Lower lobe of right lung (tissue), 2 donors: ENCODE measurements at regions not wholly inside any gene's neighbourhood (a gene's known extent, or its start where the extent isn't known, plus 50 kb on each side); places are given as distances from the start of the nearest gene placed in this dataset.
"Not testable (repeated sequence)": the region's sequence is repeated elsewhere in the genome, so short reads cannot be mapped to it uniquely, and the experiment has no call there.

Experiments
- ATAC-seq, 2 donors: fragments of 200-7000 bp; cut with Tn5 transposase; one replicate each; pipeline ENCODE4 v1.9.1; 2020 to 2022; ENCODE audit warnings: mild to moderate bottlenecking in 2 of 2, moderate library complexity in 2 of 2
- DNase-seq: peaks from one replicate; pipeline ENCODE4 v3.0.0-alpha.2; 2020
- H3K27ac ChIP-seq: fragments of 200-600 bp; one replicate; pipeline ENCODE4 v1.8.0; 2022
- H3K27me3 ChIP-seq: fragments of 200-600 bp; one replicate; pipeline ENCODE4 v1.8.0; 2022; ENCODE audit warnings: low read depth
- H3K36me3 ChIP-seq: fragments of 200-600 bp; one replicate; pipeline ENCODE4 v1.8.0; 2022; ENCODE audit warnings: mild to moderate bottlenecking
- H3K4me1 ChIP-seq: fragments of 200-600 bp; one replicate; pipeline ENCODE4 v1.8.0; 2022
- H3K4me3 ChIP-seq: fragments of 200-600 bp; one replicate; pipeline ENCODE4 v1.8.0; 2022; ENCODE audit warnings: mild to moderate bottlenecking
- H3K9me3 ChIP-seq: fragments of 200-600 bp; one replicate; pipeline ENCODE4 v1.8.0; 2022
- intact Hi-C: fragments of 100-400 bp; cut with DNase I; formaldehyde crosslinking; loops from one replicate; pipeline ENCODE4 v1.11.0; 2022
- TF ChIP-seq, protein P1 (sequence below): fragments of 200-600 bp; IDR thresholded peaks from one replicate; pipeline ENCODE4 v1.8.0; 2022; ENCODE audit warnings: antibody characterized with exemption, mild to moderate bottlenecking
- donor health status: DM: no; HTN: yes; CAD: no; lungs with severe emphysema.

DNA sequence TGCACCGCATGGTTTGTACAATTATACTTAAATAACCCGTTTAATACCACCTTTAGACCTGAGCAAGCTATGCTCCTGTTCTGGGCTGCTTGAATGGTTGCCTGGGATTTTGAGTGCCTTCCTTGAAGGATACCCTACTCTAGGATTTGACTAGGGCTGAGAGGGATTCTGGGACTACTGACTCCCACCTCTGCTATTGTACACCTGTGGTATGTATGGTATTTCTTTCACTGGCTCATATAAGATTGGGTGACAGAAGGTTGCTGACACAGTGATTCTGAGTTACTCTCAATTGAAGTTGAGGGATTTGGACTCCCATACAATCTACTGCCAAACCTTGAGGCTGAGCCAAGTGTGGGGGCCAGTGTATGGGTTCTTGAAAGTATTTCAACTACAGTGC, 494.4 kb upstream of the SEMA3D start:
- Histone ChIP-seq H3K9me3 (no peaks in the 10 kb centered on the region), H3K27me3 (no peaks in the 10 kb centered on the region), H3K4me1 (no peaks in the 10 kb centered on the region), H3K27ac (no peak overlapping the region), H3K36me3 (no peaks in the 10 kb centered on the region), H3K4me3 (no peak overlapping the region)
- intact Hi-C loops = no loop called here
- ATAC-seq = no peak
- TF ChIP-seq, protein P1, sequence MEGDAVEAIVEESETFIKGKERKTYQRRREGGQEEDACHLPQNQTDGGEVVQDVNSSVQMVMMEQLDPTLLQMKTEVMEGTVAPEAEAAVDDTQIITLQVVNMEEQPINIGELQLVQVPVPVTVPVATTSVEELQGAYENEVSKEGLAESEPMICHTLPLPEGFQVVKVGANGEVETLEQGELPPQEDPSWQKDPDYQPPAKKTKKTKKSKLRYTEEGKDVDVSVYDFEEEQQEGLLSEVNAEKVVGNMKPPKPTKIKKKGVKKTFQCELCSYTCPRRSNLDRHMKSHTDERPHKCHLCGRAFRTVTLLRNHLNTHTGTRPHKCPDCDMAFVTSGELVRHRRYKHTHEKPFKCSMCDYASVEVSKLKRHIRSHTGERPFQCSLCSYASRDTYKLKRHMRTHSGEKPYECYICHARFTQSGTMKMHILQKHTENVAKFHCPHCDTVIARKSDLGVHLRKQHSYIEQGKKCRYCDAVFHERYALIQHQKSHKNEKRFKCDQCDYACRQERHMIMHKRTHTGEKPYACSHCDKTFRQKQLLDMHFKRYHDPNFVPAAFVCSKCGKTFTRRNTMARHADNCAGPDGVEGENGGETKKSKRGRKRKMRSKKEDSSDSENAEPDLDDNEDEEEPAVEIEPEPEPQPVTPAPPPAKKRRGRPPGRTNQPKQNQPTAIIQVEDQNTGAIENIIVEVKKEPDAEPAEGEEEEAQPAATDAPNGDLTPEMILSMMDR = no peak
- DNase-seq = no peak

GRCh38 chr7:85675093-85675492, 488.2 kb upstream of the SEMA3D start:
- H3K4me3 ChIP-seq, intact Hi-C loops, H3K27ac ChIP-seq, DNase-seq, ATAC-seq, H3K27me3 ChIP-seq, H3K36me3 ChIP-seq, H3K9me3 ChIP-seq, H3K4me1 ChIP-seq: not testable (repeated sequence)

DNA sequence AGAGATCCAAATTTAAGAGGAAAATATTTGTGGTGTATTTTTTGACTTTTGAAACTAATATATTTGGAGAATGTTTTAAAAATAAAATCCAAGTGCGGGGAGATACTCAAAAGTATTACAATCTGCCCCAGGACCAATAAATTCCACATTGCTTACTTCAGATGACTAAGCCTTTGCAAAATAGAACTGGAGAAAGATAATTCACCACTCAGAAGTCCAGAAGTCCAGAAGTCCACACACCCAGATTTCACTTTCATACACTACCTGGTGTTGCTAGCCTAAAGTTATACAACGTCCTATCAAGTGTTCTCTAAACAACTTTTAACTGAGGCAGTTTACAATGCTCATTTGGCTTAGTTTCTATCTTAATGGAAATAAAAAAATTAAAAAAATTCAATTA, 487.0 kb upstream of the SEMA3D start:
- Histone ChIP-seq H3K9me3 (no peaks in the 10 kb centered on the region), H3K4me3 (no peak overlapping the region), H3K36me3 (no peaks in the 10 kb centered on the region), H3K27me3 (no peaks in the 10 kb centered on the region), H3K4me1 (no peaks in the 10 kb centered on the region), H3K27ac (no peak overlapping the region)
- intact Hi-C loops = no loop called here
- TF ChIP-seq, protein P1 = no peak
- no peak for ATAC-seq
- no peak for DNase-seq

GRCh38 chr7:85669225-85669624, 482.4 kb upstream of the SEMA3D start:
- no peaks in the 10 kb centered on the region for H3K27me3 ChIP-seq
- TF ChIP-seq, protein P1 = no peak
- no peaks in the 10 kb centered on the region for H3K36me3 ChIP-seq
- H3K27ac ChIP-seq = no peak overlapping the region
- no peak for DNase-seq
- intact Hi-C loops = no loop called here
- no peaks in the 10 kb centered on the region for H3K4me1 ChIP-seq
- H3K4me3 ChIP-seq = no peak overlapping the region
- ATAC-seq = no peak
- H3K9me3 ChIP-seq = no peaks in the 10 kb centered on the region

DNA sequence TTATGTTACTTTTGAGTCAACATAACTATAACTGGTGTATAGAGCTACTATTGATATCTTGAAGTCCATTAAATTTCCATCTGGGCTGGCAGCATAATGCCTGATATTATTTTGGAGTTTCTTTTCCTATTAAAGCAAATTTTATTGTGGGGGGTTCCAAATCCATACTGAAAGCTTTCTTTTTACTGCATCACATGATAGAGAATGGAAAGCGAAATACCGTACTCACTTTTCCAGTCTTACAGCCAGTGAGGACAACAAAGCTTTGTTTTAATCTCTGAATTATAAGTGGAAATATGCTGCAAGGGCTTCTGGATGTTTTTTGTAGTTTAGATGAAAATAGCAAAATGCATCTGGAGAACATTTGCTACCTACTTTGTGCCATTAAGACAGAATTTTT, 477.5 kb upstream of the SEMA3D start:
- no peak overlapping the region for H3K27ac ChIP-seq
- no peaks in the 10 kb centered on the region for H3K36me3 ChIP-seq
- DNase-seq (no peak), ATAC-seq (no peak)
- H3K9me3 ChIP-seq = no peaks in the 10 kb centered on the region
- H3K27me3 ChIP-seq = no peaks in the 10 kb centered on the region
- TF ChIP-seq, protein P1 = no peak
- no peak overlapping the region for H3K4me3 ChIP-seq
- H3K4me1 ChIP-seq = no peaks in the 10 kb centered on the region
- intact Hi-C loops = no loop called here

GRCh38 chr7:85659364-85659763, 472.5 kb upstream of the SEMA3D start:
- no peak for DNase-seq
- Histone ChIP-seq H3K9me3 (no peaks in the 10 kb centered on the region), H3K36me3 (no peaks in the 10 kb centered on the region), H3K4me3 (no peak overlapping the region), H3K4me1 (no peaks in the 10 kb centered on the region), H3K27ac (no peak overlapping the region), H3K27me3 (no peaks in the 10 kb centered on the region)
- TF ChIP-seq, protein P1 = no peak
- intact Hi-C loops = no loop called here
- no peak for ATAC-seq
